ENCODE measurements at regions not wholly inside any gene's neighbourhood (a gene's known extent, or its start where the extent isn't known, plus 50 kb on each side); places are given as distances from the start of the nearest gene placed in this dataset.

GRCh38 chr4:156614536-156614935 is 357.1 kb downstream of the PDGFC start:
- no peaks in the 10 kb centered on the region for H3K27me3 ChIP-seq (ENCODE audit: insufficient read depth, low read length)
- no peaks in the 10 kb centered on the region for H3K4me1 ChIP-seq (ENCODE audit: insufficient read depth, low read length)
- no peaks in the 10 kb centered on the region for H3K9me3 ChIP-seq (ENCODE audit: insufficient read depth, low read depth, low read length)
- H3K4me3 ChIP-seq (ENCODE audit: low read length) = no peak overlapping the region
- no peak overlapping the region for H3K27ac ChIP-seq (ENCODE audit: low read length)
- H3K36me3 ChIP-seq (ENCODE audit: insufficient read depth, low read depth, low read length) = no peaks in the 10 kb centered on the region
- no peak overlapping the region for H3K9ac ChIP-seq (ENCODE audit: low read depth, low read length)

- Histone ChIP-seq H3K27me3 (ENCODE audit: insufficient read depth, low read length) (no peaks in the 10 kb centered on the region), H3K9me3 (ENCODE audit: insufficient read depth, low read depth, low read length) (no peaks in the 10 kb centered on the region), H3K36me3 (ENCODE audit: insufficient read depth, low read depth, low read length) (no peaks in the 10 kb centered on the region), H3K9ac (ENCODE audit: low read depth, low read length) (no peak overlapping the region), H3K4me3 (ENCODE audit: low read length) (no peak overlapping the region), H3K27ac (ENCODE audit: low read length) (no peak overlapping the region), H3K4me1 (ENCODE audit: insufficient read depth, low read length) (no peaks in the 10 kb centered on the region)
Measured at GRCh38 chr4:156609421-156609820, 362.2 kb downstream of the PDGFC start.

GRCh38 chr4:156608651-156609050 is 362.9 kb downstream of the PDGFC start:
- Histone ChIP-seq H3K4me3 (ENCODE audit: low read length) (no peak overlapping the region), H3K9ac (ENCODE audit: low read depth, low read length) (no peak overlapping the region), H3K36me3 (ENCODE audit: insufficient read depth, low read depth, low read length) (no peaks in the 10 kb centered on the region), H3K4me1 (ENCODE audit: insufficient read depth, low read length) (no peaks in the 10 kb centered on the region), H3K27me3 (ENCODE audit: insufficient read depth, low read length) (no peaks in the 10 kb centered on the region), H3K27ac (ENCODE audit: low read length) (no peak overlapping the region), H3K9me3 (ENCODE audit: insufficient read depth, low read depth, low read length) (no peaks in the 10 kb centered on the region)

GRCh38 chr4:156607478-156607857 is 364.1 kb downstream of the PDGFC start:
- H3K9me3 ChIP-seq (ENCODE audit: insufficient read depth, low read depth, low read length) = no peaks in the 10 kb centered on the region
- H3K9ac ChIP-seq (ENCODE audit: low read depth, low read length) = no peak overlapping the region
- no peak overlapping the region for H3K27ac ChIP-seq (ENCODE audit: low read length)
- H3K36me3 ChIP-seq (ENCODE audit: insufficient read depth, low read depth, low read length) = no peaks in the 10 kb centered on the region
- no peak overlapping the region for H3K4me3 ChIP-seq (ENCODE audit: low read length)
- H3K27me3 ChIP-seq (ENCODE audit: insufficient read depth, low read length) = no peaks in the 10 kb centered on the region
- H3K4me1 ChIP-seq (ENCODE audit: insufficient read depth, low read length) = no peaks in the 10 kb centered on the region

GRCh38 chr4:156606554-156607477 is 364.8 kb downstream of the PDGFC start:
- Histone ChIP-seq H3K27me3 (ENCODE audit: insufficient read depth, low read length) (no peaks in the 10 kb centered on the region), H3K4me3 (ENCODE audit: low read length) (no peak overlapping the region), H3K9ac (ENCODE audit: low read depth, low read length) (no peak overlapping the region), H3K9me3 (ENCODE audit: insufficient read depth, low read depth, low read length) (no peaks in the 10 kb centered on the region), H3K36me3 (ENCODE audit: insufficient read depth, low read depth, low read length) (no peaks in the 10 kb centered on the region), H3K4me1 (ENCODE audit: insufficient read depth, low read length) (no peaks in the 10 kb centered on the region), H3K27ac (ENCODE audit: low read length) (no peak overlapping the region)

GRCh38 chr4:156598138-156598681 is 373.4 kb downstream of the PDGFC start:
- Histone ChIP-seq H3K36me3 (ENCODE audit: insufficient read depth, low read depth, low read length) (no peaks in the 10 kb centered on the region), H3K4me1 (ENCODE audit: insufficient read depth, low read length) (peaks cover 10% of the 10 kb centered on the region), H3K27ac (ENCODE audit: low read length) (no peak overlapping the region), H3K9me3 (ENCODE audit: insufficient read depth, low read depth, low read length) (no peaks in the 10 kb centered on the region; the same call in 1 of the 2 replicates), H3K9ac (ENCODE audit: low read depth, low read length) (no peak overlapping the region; the same call in 1 of the 2 replicates), H3K27me3 (ENCODE audit: insufficient read depth, low read length) (no peaks in the 10 kb centered on the region), H3K4me3 (ENCODE audit: low read length) (no peak overlapping the region)

- Histone ChIP-seq H3K9ac (ENCODE audit: low read depth, low read length) (no peak overlapping the region), H3K36me3 (ENCODE audit: insufficient read depth, low read depth, low read length) (no peaks in the 10 kb centered on the region), H3K27ac (ENCODE audit: low read length) (no peak overlapping the region), H3K4me3 (ENCODE audit: low read length) (no peak overlapping the region), H3K9me3 (ENCODE audit: insufficient read depth, low read depth, low read length) (no peaks in the 10 kb centered on the region; the same call in 1 of the 2 replicates), H3K27me3 (ENCODE audit: insufficient read depth, low read length) (no peaks in the 10 kb centered on the region), H3K4me1 (ENCODE audit: insufficient read depth, low read length) (peaks cover 10% of the 10 kb centered on the region)
Measured at GRCh38 chr4:156596706-156597329, 374.8 kb downstream of the PDGFC start.

GRCh38 chr4:156596026-156596425 is 375.6 kb downstream of the PDGFC start:
- Histone ChIP-seq H3K4me1 (ENCODE audit: insufficient read depth, low read length) (peaks cover 10% of the 10 kb centered on the region), H3K36me3 (ENCODE audit: insufficient read depth, low read depth, low read length) (no peaks in the 10 kb centered on the region), H3K9me3 (ENCODE audit: insufficient read depth, low read depth, low read length) (no peaks in the 10 kb centered on the region; the same call in 1 of the 2 replicates), H3K27ac (ENCODE audit: low read length) (no peak overlapping the region), H3K9ac (ENCODE audit: low read depth, low read length) (no peak overlapping the region), H3K27me3 (ENCODE audit: insufficient read depth, low read length) (no peaks in the 10 kb centered on the region), H3K4me3 (ENCODE audit: low read length) (no peak overlapping the region)

GRCh38 chr4:156595041-156595440 is 376.6 kb downstream of the PDGFC start:
- peaks cover 10% of the 10 kb centered on the region for H3K4me1 ChIP-seq (ENCODE audit: insufficient read depth, low read length)
- H3K9me3 ChIP-seq (ENCODE audit: insufficient read depth, low read depth, low read length) = no peaks in the 10 kb centered on the region; the same call in 1 of the 2 replicates
- H3K27me3 ChIP-seq (ENCODE audit: insufficient read depth, low read length) = no peaks in the 10 kb centered on the region
- no peak overlapping the region for H3K9ac ChIP-seq (ENCODE audit: low read depth, low read length)
- H3K36me3 ChIP-seq (ENCODE audit: insufficient read depth, low read depth, low read length) = no peaks in the 10 kb centered on the region
- H3K4me3 ChIP-seq (ENCODE audit: low read length) = no peak overlapping the region
- H3K27ac ChIP-seq (ENCODE audit: low read length) = no peak overlapping the region

- Histone ChIP-seq H3K9me3 (ENCODE audit: insufficient read depth, low read depth, low read length) (no peaks in the 10 kb centered on the region; the same call in 1 of the 2 replicates), H3K4me3 (ENCODE audit: low read length) (no peak overlapping the region), H3K9ac (ENCODE audit: low read depth, low read length) (no peak overlapping the region), H3K4me1 (ENCODE audit: insufficient read depth, low read length) (peaks cover 10% of the 10 kb centered on the region), H3K36me3 (ENCODE audit: insufficient read depth, low read depth, low read length) (no peaks in the 10 kb centered on the region), H3K27me3 (ENCODE audit: insufficient read depth, low read length) (no peaks in the 10 kb centered on the region), H3K27ac (ENCODE audit: low read length) (no peak overlapping the region)
Measured at GRCh38 chr4:156594624-156595023, 377.0 kb downstream of the PDGFC start.

GRCh38 chr4:156593464-156593863 is 378.1 kb downstream of the PDGFC start:
- no peak overlapping the region for H3K4me3 ChIP-seq (ENCODE audit: low read length)
- H3K9ac ChIP-seq (ENCODE audit: low read depth, low read length) = no peak overlapping the region
- no peaks in the 10 kb centered on the region for H3K36me3 ChIP-seq (ENCODE audit: insufficient read depth, low read depth, low read length)
- H3K27ac ChIP-seq (ENCODE audit: low read length) = no peak overlapping the region
- no peaks in the 10 kb centered on the region for H3K27me3 ChIP-seq (ENCODE audit: insufficient read depth, low read length)
- no peaks in the 10 kb centered on the region for H3K9me3 ChIP-seq (ENCODE audit: insufficient read depth, low read depth, low read length)
- peaks cover 9% of the 10 kb centered on the region for H3K4me1 ChIP-seq (ENCODE audit: insufficient read depth, low read length)

GRCh38 chr4:156591679-156592078 is 379.9 kb downstream of the PDGFC start:
- H3K36me3 ChIP-seq (ENCODE audit: insufficient read depth, low read depth, low read length) = no peaks in the 10 kb centered on the region
- no peak overlapping the region for H3K27ac ChIP-seq (ENCODE audit: low read length)
- no peak overlapping the region for H3K9ac ChIP-seq (ENCODE audit: low read depth, low read length)
- no peaks in the 10 kb centered on the region for H3K27me3 ChIP-seq (ENCODE audit: insufficient read depth, low read length)
- no peak overlapping the region for H3K4me3 ChIP-seq (ENCODE audit: low read length)
- no peaks in the 10 kb centered on the region for H3K4me1 ChIP-seq (ENCODE audit: insufficient read depth, low read length)
- no peaks in the 10 kb centered on the region for H3K9me3 ChIP-seq (ENCODE audit: insufficient read depth, low read depth, low read length)
